CD4-positive, CD25-positive, alpha-beta regulatory T cell (primary cell): ENCODE measurements at regions not wholly inside any gene's neighbourhood (a gene's known extent, or its start where the extent isn't known, plus 50 kb on each side); places are given as distances from the start of the nearest gene placed in this dataset.
"Not testable (repeated sequence)": the region's sequence is repeated elsewhere in the genome, so short reads cannot be mapped to it uniquely, and the experiment has no call there.

ENCODE experiments used
- ATAC-seq, 2 donors: fragments of 150-1000 bp; cut with Tn5 transposase; one replicate each; pipeline ENCODE4 v1.10.0; 2021; ENCODE audit warnings: low read depth in 2 of 2, moderate number of reproducible peaks in 2 of 2, moderate library complexity in 1 of 2
- DNase-seq, 3 donors: peaks; one replicate each; pipeline versions ENCODE4 v3.0.0 to v3.0.0-alpha.2; 2012 to 2022; ENCODE audit warnings: mixed read lengths in 1 of 3
- H3K27ac ChIP-seq: one replicate; pipeline ENCODE4 v1.7.0; 2013; ENCODE audit warnings: mild to moderate bottlenecking, low read length; ENCODE audit not compliant: insufficient read depth, poor library complexity, severe bottlenecking
- H3K27me3 ChIP-seq: one replicate; pipeline ENCODE4 v1.7.0; 2013; ENCODE audit warnings: low read length; ENCODE audit not compliant: control insufficient read depth, insufficient read depth
- H3K36me3 ChIP-seq: one replicate; pipeline ENCODE4 v1.7.0; 2013; ENCODE audit warnings: mild to moderate bottlenecking, low read length, moderate library complexity; ENCODE audit not compliant: control insufficient read depth, insufficient read depth
- H3K4me1 ChIP-seq: 2 replicates; pipeline ENCODE4 v1.7.0; 2013; ENCODE audit warnings: mild to moderate bottlenecking, low read length; ENCODE audit not compliant: insufficient read depth, control insufficient read depth, poor library complexity, severe bottlenecking
- H3K4me3 ChIP-seq: one replicate; pipeline ENCODE4 v1.7.0; 2013; ENCODE audit warnings: low read depth, mild to moderate bottlenecking, low read length, moderate library complexity
- H3K9me3 ChIP-seq, 2 experiments: 1 replicate in 1 of 2; 2 replicates in 1 of 2; pipeline ENCODE4 v1.7.0; 2013; ENCODE audit warnings: low read length in 2 of 2, mild to moderate bottlenecking in 1 of 2, moderate library complexity in 1 of 2; ENCODE audit not compliant: control insufficient read depth in 2 of 2
- H3K27ac Mint-ChIP-seq, 3 donors: one replicate each; pipeline ENCODE4 v1.8.0; 2020 to 2022; ENCODE audit warnings: mild to moderate bottlenecking in 3 of 3, mixed read lengths in 3 of 3, moderate library complexity in 2 of 3
- H3K27me3 Mint-ChIP-seq: one replicate; pipeline ENCODE4 v1.8.0; 2022; ENCODE audit warnings: mild to moderate bottlenecking, mixed read lengths
- H3K36me3 Mint-ChIP-seq: one replicate; pipeline ENCODE4 v1.8.0; 2020; ENCODE audit warnings: mixed read lengths
- H3K4me1 Mint-ChIP-seq, 4 donors: one replicate each; pipeline ENCODE4 v1.8.0; 2020 to 2022; ENCODE audit warnings: mixed read lengths in 4 of 4, mild to moderate bottlenecking in 1 of 4
- H3K4me3 Mint-ChIP-seq, 4 donors: one replicate each; pipeline ENCODE4 v1.8.0; 2020 to 2022; ENCODE audit warnings: mild to moderate bottlenecking in 4 of 4, mixed read lengths in 4 of 4, moderate library complexity in 3 of 4
- H3K9me3 Mint-ChIP-seq, 7 donors: one replicate each; pipeline ENCODE4 v1.8.0; 2020 to 2022; ENCODE audit warnings: mixed read lengths in 7 of 7, mild to moderate bottlenecking in 3 of 7, moderate library complexity in 2 of 7

DNA sequence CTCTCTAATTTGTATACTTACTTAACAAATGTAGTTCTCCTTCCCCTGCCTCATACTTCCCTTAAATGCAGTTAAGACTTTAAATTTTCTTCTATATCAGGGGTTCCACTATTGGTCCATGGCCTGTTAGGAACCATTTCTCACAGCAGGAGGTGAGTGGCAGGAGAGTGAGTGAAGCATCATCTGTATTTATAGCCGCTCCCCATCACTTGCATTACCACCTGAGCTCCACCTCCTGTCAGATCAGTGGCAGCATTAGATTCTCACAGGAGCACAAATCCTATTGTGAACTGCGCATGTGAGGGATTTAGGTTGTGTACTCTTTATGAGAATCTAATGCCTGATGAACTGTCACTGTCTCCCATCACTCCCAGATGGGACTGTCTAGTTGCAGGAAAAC, 72.1 kb upstream of the ALB start:
- H3K9me3 ChIP-seq, H3K27ac Mint-ChIP-seq, H3K27me3 ChIP-seq, H3K9me3 Mint-ChIP-seq, H3K4me3 Mint-ChIP-seq, H3K4me1 ChIP-seq, DNase-seq, ATAC-seq, H3K27me3 Mint-ChIP-seq, H3K27ac ChIP-seq, H3K4me1 Mint-ChIP-seq, H3K36me3 Mint-ChIP-seq, H3K36me3 ChIP-seq, H3K4me3 ChIP-seq: not testable (repeated sequence)

DNA sequence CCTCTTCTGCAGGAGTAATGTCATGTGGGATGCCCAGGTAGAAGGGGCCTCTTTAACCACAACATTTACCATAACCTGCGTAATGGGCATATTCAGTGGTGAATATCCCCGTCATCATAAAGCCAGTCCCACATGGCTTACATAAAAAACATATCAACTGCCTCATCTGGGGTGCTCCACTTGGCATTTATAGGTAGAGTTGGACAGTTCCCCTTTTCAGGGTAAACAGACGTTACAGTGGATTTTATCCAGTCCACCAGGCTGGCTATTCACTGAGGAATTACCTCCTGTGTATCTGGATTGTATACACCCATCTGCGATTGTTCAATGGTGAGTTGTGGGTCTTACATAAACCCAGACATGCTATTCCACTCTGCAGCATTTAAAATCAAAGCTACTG, 70.7 kb upstream of the ANKRD17 start:
- Histone ChIP-seq H3K9me3 (peaks cover 0 to 1% of the 10 kb centered on the region in 2 experiments), H3K4me3 (no peak overlapping the region), H3K27ac (no peak overlapping the region), H3K27me3 (no peaks in the 10 kb centered on the region), H3K36me3 (no peaks in the 10 kb centered on the region), H3K4me1 (no peaks in the 10 kb centered on the region)
- H3K9me3 Mint-ChIP-seq = peaks cover 0 to 11% (median 3%) of the 10 kb centered on the region in 7 donors
- no peaks in the 10 kb centered on the region for H3K4me1 Mint-ChIP-seq
- no peak overlapping the region for H3K4me3 Mint-ChIP-seq
- DNase-seq (no peak), ATAC-seq (no peak)
- no peaks in the 10 kb centered on the region for H3K27me3 Mint-ChIP-seq
- H3K27ac Mint-ChIP-seq = no peak overlapping the region
- H3K36me3 Mint-ChIP-seq = no peaks in the 10 kb centered on the region

DNA sequence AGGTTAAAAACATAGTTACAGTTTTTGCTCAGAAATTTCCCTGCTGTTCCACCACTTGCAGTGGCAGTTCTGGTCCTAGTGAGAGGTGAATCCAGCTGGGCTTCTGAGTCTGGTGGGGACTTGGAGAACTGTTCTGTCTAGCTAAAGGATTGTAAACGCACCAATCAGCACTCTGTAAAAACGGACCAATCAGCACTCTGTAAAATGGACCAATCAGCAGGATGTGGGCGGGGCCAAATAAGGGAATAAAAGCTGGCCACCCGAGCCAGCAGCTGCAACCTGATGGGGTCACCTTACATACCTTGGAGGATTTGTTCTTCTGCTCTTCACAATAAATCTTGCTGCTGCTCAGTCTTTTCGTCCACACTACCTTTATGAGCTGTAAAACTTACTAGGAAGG, 67.2 kb upstream of the ANKRD17 start:
- not testable (repeated sequence) for ATAC-seq, H3K27me3 ChIP-seq, H3K27me3 Mint-ChIP-seq, H3K36me3 ChIP-seq, H3K4me1 ChIP-seq, H3K27ac ChIP-seq, H3K27ac Mint-ChIP-seq, H3K4me3 ChIP-seq, H3K9me3 ChIP-seq, DNase-seq, H3K4me3 Mint-ChIP-seq, H3K36me3 Mint-ChIP-seq, H3K4me1 Mint-ChIP-seq
- H3K9me3 Mint-ChIP-seq = peaks cover 0 to 23% (median 5%) of the 10 kb centered on the region in 7 donors

DNA sequence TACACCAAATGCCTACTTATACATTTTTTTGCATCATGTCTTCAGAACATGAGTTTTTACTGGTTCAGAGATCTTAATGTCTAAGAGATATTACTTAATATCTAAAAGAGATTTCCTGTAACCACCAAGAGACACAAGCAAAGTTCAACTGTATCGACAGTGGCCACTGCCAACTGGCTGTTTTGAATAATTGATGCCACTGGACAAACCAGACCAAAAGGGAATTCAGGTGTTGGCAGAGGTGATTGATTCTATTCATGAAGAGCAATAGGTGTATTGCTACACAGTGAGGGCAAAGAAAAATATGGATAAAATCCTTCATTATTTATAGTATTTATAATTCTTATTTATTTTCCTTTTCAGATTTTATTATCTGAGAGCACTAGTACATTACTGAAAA, 58.5 kb upstream of the ANKRD17 start:
- no peak overlapping the region for H3K4me3 ChIP-seq
- ATAC-seq = no peak
- no peak overlapping the region for H3K4me3 Mint-ChIP-seq

DNA sequence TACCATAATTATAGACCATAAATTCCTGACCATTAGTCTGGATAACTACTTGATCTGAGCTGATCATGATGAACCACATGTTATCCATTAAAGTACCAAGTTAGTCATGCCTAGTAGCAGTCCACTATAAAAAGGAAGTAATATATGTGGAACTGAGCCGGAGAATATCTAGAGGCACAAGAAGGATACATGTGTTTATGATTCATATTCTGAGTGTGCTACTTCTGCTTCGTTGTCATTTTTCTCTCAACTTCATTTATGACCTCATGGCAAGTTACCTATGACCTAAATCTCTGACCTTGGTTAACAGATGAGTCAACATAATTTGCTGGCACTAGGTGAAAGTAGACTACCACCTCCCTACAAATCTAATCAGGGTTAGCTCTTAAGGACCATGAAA, 56.5 kb upstream of the ANKRD17 start:
- no peaks in the 10 kb centered on the region for H3K4me1 Mint-ChIP-seq
- Histone ChIP-seq H3K36me3 (no peaks in the 10 kb centered on the region), H3K4me3 (no peak overlapping the region), H3K27me3 (no peaks in the 10 kb centered on the region), H3K4me1 (no peaks in the 10 kb centered on the region), H3K9me3 (peaks cover 0 to 2% of the 10 kb centered on the region in 2 experiments), H3K27ac (no peak overlapping the region)
- no peak overlapping the region for H3K27ac Mint-ChIP-seq
- H3K4me3 Mint-ChIP-seq = no peak overlapping the region
- no peaks in the 10 kb centered on the region for H3K27me3 Mint-ChIP-seq
- no peaks in the 10 kb centered on the region for H3K36me3 Mint-ChIP-seq
- DNase-seq (no peak), ATAC-seq (no peak)
- H3K9me3 Mint-ChIP-seq = peaks cover 0 to 7% (median 2%) of the 10 kb centered on the region in 7 donors

More for the DNA sequence above, 58.5 kb upstream of the ANKRD17 start:
- Histone ChIP-seq H3K27ac (no peak overlapping the region), H3K9me3 (peaks cover 0 to 2% of the 10 kb centered on the region in 2 experiments), H3K4me1 (no peaks in the 10 kb centered on the region), H3K27me3 (no peaks in the 10 kb centered on the region), H3K36me3 (no peaks in the 10 kb centered on the region)
- no peak overlapping the region for H3K27ac Mint-ChIP-seq
- no peaks in the 10 kb centered on the region for H3K36me3 Mint-ChIP-seq
- H3K27me3 Mint-ChIP-seq = no peaks in the 10 kb centered on the region
- no peaks in the 10 kb centered on the region for H3K4me1 Mint-ChIP-seq
- DNase-seq = no peak
- H3K9me3 Mint-ChIP-seq = peaks cover 0 to 17% (median 4%) of the 10 kb centered on the region in 7 donors

DNA sequence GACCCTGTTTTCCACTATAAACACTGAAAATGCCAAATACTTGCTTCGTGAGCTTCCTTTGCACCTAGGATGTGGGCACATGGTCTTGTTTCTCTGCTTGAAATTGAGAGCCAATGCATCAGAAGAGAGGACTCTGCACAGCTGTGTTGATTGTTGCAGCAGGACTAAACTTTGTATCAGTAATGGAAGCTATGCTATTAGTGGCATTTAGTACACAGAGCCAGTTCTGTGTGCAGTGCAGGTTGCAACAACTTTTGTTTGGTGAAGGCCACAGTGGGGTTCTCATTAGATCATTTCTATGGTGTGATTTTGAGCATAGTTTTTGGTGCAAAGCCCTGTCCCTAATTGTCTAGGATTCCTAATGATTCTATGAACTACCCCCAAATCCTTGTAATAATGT, 54.4 kb upstream of the ANKRD17 start:
- H3K36me3 Mint-ChIP-seq = no peaks in the 10 kb centered on the region
- ATAC-seq (no peak), DNase-seq (no peak)
- no peaks in the 10 kb centered on the region for H3K4me1 Mint-ChIP-seq
- no peak overlapping the region for H3K27ac Mint-ChIP-seq
- Histone ChIP-seq H3K4me3 (no peak overlapping the region), H3K9me3 (no peaks in the 10 kb centered on the region), H3K4me1 (no peaks in the 10 kb centered on the region), H3K36me3 (no peaks in the 10 kb centered on the region), H3K27me3 (no peaks in the 10 kb centered on the region), H3K27ac (no peak overlapping the region)
- no peaks in the 10 kb centered on the region for H3K9me3 Mint-ChIP-seq
- no peaks in the 10 kb centered on the region for H3K27me3 Mint-ChIP-seq
- no peak overlapping the region for H3K4me3 Mint-ChIP-seq

DNA sequence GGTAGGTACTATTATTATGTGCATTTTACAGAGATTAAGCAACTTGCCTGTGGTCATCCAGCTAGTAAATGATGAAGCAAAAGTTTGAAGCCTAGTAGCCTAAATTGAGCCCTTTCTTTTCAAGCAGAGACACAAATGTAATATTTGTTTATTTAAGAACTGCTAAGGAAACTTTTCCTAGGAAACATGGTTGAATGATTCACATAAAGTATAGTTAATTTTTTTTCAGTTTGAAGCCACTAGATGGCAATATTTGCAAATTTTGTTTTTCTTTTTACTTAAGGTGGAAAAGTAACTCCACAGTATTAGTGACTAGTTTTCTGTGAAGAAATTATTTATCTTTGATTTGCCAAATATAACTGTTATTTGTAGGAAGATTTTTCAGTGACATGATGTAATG, 52.8 kb upstream of the ANKRD17 start:
- Mint-ChIP-seq H3K9me3 (no peaks in the 10 kb centered on the region), H3K36me3 (no peaks in the 10 kb centered on the region), H3K4me3 (no peak overlapping the region), H3K27me3 (no peaks in the 10 kb centered on the region), H3K27ac (no peak overlapping the region), H3K4me1 (no peaks in the 10 kb centered on the region)
- Histone ChIP-seq H3K9me3 (no peaks in the 10 kb centered on the region), H3K4me3 (no peak overlapping the region), H3K27ac (no peak overlapping the region), H3K27me3 (no peaks in the 10 kb centered on the region), H3K36me3 (no peaks in the 10 kb centered on the region), H3K4me1 (no peaks in the 10 kb centered on the region)
- ATAC-seq = no peak
- peak in 1 of 3 donors; percentile 25 for DNase-seq

DNA sequence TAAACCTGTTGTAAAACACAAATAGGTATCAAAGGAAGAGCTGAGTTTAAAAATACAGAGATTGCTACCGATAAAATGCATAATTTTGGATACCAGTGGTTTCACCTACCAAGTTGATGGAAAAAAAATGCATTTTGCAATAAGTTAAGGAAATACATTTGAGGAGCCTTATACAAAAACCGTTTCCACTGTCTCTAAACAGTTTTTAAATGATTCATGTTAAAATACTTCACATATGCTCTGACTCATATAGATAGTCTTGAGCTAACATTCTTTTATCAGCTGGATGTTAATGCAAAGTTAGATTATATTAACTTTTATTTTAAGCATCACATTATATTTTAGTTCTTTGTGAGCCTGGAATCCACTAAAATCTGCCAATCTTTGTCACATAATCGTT, 50.6 kb upstream of the ANKRD17 start:
- DNase-seq (no peak), ATAC-seq (no peak)
- H3K4me3 ChIP-seq = no peak overlapping the region
- no peaks in the 10 kb centered on the region for H3K27me3 ChIP-seq
- Mint-ChIP-seq H3K27me3 (no peaks in the 10 kb centered on the region), H3K27ac (no peak overlapping the region), H3K4me1 (no peaks in the 10 kb centered on the region), H3K9me3 (no peaks in the 10 kb centered on the region), H3K36me3 (no peaks in the 10 kb centered on the region), H3K4me3 (no peak overlapping the region)
- H3K36me3 ChIP-seq = no peaks in the 10 kb centered on the region
- H3K27ac ChIP-seq = no peak overlapping the region
- no peaks in the 10 kb centered on the region for H3K4me1 ChIP-seq
- H3K9me3 ChIP-seq = no peaks in the 10 kb centered on the region
